HG03064 (cell line): ENCODE measurements at regions not wholly inside any gene's neighbourhood (a gene's known extent, or its start where the extent isn't known, plus 50 kb on each side); places are given as distances from the start of the nearest gene placed in this dataset.

ENCODE experiments used
- ATAC-seq: cut with Tn5 transposase; IDR thresholded peaks from one replicate; pipeline ENCODE4 v1.9.1; 2021; ENCODE audit warnings: low read depth; ENCODE audit not compliant: unreplicated experiment

DNA sequence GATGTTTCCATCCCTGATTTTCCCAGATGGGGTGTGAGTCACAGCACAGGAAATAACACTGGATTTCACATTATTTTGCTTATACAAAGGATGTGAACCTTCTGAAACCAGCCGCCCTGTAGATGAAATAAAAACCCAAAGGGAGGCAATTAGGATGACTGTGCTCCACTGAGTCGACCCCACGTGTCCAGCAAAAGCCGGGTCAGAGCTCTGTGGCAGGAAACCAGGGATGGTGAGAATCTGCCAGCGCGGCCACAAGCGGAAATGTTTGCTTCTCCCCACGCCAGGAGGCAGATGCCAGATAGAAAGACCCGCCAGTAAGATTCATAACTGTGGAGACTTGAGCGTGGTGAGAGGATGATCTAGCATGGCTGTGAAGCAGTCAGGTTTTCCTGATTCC is 764.4 kb downstream of the LIG4 start:
- no peak for ATAC-seq

DNA sequence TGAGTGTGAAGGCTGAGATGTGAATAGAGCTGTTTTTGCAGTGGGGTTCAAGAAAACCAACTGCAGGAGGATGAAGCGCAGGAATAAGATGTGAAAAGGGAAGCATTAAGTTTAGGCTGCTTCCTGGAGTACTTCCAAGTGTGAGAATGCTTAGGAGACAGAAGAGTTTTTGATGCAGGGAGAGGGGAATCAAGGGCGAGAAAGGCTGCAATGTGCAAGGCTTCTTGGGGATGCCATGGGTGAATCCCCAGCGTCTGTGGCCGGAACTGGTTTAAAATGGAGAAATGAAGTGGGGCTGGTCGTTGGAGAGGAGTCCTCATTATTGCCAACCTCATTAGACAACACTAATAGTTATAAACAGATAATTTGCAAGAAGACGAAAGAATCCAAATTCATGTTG is 764.9 kb downstream of the LIG4 start:
- ATAC-seq = no peak

DNA sequence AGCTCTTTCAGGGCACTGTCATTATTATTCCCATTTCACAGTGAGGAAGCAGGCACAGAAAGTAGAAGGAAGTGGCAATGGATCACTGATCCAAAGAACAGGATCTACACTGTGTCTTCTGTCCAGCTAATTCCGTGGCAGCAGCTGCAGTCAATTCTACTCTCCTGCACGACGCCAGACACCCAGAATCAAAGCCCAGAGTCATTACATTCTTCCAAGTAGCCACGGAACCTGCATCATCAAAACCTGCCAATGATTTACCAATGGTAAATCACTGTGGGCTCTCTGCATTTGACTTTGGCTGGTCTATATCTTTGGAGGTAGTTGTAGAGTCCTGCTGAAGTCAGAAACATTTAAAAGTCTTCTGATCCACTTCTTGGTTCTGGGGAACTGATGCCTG is 767.7 kb downstream of the LIG4 start:
- ATAC-seq = no peak

DNA sequence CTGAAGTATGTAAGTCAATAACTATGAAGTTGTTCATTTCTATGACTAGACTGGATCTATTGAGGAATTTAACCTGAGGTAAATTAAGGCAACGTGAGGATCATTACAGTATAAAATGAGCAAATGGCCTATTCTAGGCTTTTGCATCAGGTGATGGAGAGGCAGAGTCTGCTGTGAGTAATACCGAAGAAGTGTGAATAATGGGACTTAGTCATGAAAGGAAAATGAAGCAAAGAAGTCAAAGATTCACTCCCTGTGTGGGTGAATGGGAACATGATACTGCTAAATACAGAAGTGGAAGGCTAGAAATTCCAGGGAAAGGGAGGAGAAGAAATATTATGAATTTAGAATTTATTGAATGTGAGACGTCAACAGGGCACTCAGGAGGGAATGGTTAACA is 774.1 kb downstream of the LIG4 start:
- no peak for ATAC-seq

DNA sequence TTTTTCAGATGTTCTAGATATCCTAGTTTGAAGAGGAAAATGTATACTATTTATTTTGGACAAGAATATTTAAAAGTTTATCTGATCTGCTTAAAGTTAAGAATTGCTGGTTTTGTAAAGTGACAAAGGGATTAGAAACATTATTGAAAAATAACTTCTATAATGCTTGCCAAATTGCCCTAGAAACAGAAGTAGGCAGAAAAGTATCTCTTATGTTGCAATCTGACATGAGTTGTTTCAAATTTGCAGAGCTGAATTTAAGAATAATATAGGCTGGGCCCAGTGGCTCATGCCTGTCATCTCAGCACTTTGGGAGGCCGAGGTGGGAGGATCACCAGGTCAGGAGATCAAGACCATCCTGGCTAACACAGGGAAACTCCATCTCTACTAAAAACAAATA is 777.1 kb downstream of the LIG4 start:
- ATAC-seq = no peak

DNA sequence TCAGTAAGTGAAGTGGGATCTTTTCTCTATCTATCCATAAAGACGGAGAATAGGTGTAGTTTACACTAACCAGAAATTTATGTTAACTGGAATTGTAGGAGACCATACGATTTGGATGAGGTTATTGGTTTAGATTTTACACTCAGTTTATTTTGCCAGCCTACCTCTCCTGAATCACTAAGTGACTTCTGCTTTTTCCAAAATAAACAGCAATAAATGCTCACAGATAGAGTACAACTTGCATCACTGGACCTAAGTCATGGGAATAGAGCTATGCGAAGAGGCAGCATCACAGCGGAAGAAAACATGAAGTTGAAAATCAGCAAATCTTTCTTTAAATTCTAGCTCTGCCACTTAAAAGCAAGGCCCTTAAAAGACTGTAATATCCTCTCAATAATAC is 781.0 kb downstream of the LIG4 start:
- ATAC-seq = no peak

DNA sequence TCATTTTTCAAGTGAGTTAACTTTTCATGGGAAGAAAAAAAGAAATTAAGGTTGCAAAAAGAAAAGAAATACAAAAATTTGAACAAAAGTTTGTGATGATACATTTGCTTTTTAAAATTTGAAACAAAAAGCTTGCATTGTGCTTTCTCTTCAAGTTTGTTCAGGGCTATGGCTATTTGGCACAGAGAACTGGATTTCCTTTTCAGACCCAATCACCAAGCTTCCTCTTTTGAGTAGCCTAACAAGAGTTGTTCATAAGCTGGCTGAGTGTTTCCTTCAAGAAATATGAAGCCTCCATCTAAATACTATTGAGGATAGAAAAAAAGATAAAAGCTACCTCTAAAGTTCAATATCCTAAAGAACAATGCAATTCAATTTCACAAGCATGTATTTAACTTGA is 787.8 kb downstream of the LIG4 start:
- ATAC-seq = no peak

DNA sequence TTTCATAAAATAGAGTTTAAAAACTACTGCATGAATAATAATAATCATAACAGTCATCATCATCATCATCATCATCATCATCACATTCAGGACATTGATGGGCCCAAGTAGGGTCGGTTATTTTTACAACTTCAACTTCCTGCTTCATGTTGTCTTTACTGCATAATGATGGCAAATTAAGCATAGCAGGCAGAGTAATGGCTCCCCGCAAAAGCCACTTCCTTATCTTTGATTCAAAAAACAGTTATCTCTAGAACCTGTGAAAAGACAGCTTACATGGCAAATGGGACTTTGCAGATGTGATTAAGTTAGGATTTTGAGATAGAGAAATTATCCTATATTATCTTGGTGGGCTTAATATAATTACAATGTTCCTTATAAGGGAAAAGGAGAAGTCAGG is 792.9 kb downstream of the LIG4 start:
- ATAC-seq = no peak

DNA sequence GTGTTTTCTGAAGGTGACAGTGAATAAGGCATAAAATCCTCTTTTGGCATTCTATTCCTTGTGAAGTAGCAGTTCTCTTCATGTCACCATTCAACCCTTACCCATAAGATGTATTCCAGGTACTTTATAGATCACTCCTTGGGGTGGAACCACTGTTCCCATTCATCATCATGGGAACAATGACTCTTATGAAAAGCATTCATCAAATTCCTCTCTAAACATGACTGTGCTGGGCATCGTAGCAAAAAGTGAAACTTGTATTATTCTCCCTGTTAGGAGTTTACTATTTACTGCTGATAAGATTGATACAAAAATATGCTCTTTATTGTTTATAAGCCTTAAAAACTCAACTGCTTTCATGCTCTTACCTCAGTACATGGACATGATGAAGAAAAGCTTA is 793.4 kb downstream of the LIG4 start:
- ATAC-seq = no peak

DNA sequence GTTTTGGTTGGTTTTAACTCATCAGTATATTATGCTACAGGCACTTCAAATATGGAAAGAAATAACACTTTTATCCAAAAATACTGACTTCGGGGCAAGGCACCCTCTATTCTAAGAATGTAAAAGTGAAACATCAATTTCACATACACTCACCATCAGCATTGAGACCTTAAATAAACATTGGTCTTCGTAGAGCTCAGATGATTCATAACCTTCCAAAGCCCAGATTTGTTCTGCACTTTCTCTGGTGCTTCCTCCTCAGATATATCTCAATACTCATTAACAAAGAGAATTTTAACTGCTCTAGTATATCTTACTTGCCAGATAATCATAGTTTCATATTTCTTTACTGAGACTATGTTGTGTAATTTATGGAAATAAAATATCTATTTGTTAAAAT is 794.3 kb downstream of the LIG4 start:
- no peak for ATAC-seq

DNA sequence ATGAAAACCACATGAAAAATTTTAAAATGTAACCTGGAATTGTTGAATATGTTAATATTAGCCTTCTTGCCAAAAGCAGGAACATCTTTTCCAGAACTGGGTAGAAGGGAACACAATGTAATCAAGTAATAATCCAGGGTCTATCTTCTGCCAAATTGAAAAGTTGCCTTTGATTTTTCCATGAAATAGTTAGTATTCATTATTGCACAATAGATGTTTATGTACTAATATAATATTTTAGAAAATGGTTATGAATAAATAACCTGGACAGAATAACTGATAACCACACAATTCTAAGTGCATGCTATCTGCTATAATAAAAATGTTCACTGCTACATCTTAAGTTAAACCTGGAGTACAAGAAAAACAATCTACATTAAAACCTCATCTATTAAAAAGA is 802.3 kb downstream of the LIG4 start:
- ATAC-seq = no peak

DNA sequence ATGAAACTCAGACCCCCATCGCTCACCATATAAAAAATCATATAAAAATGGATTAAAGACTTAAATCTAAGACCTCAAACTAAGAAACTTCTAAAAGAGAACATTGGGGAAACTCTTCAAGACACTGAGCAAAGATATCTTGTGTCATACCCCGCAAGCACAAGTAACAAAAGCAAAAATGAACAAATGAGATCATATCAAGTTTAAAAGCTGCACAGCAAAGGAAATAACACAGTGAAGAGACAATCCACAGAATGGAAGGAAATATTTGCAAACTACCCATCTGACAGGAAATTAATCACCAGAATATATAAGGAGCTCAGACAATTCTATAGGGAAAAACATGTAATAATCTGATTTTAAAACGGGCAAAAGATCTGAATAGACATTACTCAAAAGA is 808.3 kb downstream of the LIG4 start:
- no peak for ATAC-seq

DNA sequence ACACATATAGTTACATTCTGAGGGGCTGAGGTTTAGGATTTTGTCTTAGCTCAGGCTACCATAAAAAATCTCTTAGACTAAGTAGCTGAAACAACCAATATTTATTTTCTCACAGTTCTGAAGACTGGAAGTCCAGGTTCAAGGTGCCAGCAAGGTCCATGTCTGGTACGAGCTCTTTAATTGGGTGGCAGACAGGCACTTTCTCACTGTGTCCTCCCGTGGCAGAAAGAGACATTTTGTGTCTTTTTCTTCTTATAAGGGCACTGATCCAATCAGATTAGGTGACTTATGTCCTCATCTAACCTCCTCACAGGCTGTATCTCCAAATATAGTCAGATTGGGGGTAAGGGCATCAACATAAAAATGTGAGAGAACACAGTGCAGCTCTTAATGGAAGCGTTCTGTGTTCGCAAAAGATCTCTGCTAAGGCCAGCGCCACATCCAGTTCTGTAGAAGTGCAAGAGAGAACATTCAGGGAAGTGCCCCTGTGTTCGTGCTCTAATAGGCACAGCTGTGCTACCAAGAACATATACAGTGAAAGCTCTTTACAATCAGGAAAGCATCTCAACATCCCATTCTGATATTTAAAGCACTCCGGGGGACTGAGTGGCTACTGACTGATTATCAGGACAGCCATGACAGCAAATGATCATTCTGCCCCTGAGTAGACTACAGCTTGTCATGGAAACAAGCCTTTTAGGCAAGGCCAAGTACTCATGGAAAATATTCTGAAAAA is 819.2 kb downstream of the LIG4 start:
- ATAC-seq = no peak

DNA sequence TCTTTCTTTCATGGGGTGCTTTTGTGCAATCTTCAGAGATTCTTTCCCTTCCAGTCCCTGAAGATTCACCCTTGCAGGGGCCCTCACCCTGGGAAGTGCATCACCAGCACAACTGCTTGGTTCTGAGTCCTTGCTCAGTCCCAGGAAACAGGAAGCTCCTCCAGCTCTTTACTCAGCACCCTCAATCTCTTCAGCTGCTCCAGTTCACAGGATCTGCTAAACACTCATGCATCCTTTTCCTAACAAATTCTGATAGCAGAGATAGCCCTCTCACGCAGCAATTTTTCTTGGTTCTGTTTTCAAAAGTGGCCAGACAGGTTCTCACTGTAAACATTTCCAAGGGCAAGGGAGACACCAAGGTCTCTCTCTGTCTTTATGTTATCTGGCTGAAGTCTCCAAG is 823.1 kb downstream of the LIG4 start:
- ATAC-seq = no peak

DNA sequence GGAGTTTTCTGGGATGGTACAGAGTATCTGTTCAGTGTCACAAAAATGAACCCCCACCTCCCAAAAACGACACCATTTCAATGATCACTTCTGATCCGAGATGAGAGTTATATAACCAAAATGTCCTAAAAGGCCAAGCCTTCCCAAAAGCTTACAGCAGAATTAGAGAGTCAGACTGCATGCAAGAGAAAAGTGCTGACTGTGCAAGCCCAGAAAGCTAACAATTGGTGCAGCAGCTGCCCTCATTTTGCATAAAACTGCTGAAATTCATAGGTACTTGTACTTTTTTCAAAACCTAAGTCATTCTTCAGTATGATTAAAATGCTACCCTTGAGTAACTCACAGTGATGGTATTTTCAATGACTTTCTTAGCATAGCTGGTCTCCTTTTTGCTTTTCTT is 819.6 kb upstream of the ARGLU1 start:
- ATAC-seq = no peak

DNA sequence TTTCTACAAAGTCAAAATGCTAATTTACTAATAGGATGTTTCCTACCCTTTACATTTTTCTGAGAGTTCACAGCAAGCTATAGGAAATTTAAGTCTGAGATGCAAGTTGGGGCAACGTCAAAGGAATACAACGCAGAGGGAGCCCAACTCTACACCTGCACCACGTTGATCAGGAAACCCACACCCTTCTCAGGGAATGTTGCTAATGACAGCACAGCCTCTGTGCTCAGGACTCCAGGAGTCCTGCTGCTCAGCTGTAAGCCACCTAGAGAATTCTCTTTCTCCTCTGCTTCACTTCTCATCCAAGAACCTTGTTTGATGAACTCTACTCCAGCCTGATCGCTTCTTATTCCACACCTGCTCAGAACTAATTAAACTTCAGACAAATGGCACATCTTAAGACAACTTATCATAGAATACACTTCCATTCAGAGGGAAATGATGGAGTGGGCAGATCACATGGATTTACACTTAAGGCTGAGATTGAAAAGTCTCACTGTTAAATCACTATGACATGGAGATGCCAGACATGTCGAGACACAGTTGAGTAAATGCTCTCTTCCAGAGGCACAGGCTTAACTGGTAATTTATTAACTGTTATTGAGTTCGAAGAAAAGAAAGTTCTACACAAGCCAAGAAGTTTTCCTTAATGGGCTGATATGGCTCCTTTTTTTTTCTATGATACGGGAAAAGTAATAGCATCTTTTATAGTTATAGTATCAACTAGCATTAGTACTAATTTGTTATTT is 811.6 kb upstream of the ARGLU1 start:
- ATAC-seq = no peak

DNA sequence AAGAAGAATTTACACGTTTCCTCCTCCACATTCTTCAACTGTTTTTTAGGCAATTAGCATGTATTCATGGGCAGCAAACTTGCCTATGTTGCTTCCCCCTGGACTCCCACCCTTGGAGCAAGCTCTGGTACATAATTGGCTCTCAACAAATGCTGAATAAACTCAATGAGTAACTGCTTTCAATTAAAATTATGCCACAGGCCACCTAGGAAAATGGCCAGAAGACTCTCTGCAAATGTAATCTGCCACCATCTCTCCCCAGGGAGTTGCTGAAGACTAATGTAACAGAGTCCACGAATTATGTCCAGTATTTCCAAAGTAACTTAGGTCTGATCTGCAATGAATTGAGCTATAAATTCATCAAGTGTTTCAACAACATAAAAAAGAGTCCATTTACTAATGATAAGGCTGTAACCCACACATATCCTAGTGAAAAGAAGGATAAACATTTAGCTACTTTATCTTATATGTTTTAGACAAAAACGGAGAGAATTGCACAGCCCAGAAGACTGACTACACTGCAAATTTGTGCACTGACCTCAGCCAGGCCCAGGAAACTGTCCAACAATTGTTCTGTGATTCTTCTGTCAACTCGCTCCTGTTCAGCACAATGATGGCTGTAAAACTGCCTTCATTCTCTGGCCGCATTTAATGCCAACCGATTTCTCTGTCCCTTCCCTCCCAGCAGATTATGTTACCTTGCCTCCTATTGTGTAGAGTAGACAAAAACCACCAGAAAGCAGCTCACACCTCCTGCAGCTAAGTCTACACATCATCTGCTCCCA is 808.6 kb upstream of the ARGLU1 start:
- no peak for ATAC-seq

DNA sequence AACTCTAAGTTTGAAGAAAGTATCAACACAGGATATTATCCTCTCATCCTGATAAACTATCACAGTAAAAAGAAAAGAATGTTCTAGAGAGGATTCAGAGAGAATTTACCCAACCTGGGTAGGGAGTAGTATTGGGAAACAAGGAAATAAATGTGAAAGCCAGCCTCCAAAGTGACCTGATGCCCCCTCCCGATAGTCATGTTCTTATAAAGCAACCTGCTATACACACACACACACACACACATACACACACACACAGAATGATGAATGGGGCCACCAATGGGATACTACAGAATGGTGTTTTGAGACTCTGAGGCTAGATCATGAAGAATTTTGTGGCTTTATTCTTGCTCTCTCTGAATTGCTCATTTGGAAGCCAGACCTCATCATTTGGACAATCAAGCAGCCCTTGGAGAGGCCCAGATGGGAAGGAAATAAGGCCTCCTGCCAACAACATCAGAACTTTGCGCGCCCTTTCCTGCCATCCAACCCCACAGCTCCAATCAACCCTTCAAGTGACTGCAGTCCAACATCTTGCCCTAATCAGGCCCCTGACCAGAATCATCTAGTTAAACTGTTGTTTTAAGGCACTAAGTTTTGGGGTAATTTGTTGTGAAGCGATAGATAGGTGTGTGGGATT is 807.9 kb upstream of the ARGLU1 start:
- no peak for ATAC-seq

DNA sequence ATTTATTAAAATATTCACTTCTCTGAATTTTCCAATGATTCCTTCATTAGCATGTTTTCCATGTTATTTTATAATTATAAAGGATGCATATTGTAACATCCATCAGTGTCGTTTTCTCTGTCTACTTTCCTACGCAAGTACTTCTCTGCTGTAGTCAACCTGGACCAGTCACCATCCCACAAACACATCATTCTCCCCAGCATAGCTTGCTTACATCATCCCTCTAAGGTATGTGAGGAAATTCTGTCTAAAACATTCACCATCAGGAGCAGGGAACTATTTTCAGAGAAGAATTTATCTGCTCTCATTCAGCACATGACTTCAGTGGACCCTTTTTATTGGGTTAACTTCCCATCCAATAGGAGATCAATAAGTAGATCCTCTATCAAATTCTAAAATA is 806.1 kb upstream of the ARGLU1 start:
- ATAC-seq = no peak

DNA sequence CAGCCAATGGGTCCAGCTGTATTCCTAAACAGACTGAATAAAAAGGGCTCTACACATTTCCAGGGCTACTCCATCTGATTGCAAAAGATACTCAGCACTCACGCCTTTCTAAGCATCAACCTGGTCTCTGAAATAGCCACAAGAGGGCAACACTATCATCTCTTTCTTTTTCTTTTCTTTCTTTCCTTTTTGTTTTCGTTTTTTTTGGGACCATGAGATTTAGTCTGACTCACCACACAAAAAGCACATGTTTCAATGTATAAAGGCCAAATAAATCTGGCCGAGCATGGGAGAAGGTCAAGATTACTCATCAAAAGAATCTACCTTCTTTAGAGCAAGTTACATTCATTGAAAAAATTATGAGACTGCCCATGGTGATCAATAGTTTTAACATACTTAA is 805.6 kb upstream of the ARGLU1 start:
- no peak for ATAC-seq
